ENCODE measurements at regions not wholly inside any gene's neighbourhood (a gene's known extent, or its start where the extent isn't known, plus 50 kb on each side); places are given as distances from the start of the nearest gene placed in this dataset.

DNA sequence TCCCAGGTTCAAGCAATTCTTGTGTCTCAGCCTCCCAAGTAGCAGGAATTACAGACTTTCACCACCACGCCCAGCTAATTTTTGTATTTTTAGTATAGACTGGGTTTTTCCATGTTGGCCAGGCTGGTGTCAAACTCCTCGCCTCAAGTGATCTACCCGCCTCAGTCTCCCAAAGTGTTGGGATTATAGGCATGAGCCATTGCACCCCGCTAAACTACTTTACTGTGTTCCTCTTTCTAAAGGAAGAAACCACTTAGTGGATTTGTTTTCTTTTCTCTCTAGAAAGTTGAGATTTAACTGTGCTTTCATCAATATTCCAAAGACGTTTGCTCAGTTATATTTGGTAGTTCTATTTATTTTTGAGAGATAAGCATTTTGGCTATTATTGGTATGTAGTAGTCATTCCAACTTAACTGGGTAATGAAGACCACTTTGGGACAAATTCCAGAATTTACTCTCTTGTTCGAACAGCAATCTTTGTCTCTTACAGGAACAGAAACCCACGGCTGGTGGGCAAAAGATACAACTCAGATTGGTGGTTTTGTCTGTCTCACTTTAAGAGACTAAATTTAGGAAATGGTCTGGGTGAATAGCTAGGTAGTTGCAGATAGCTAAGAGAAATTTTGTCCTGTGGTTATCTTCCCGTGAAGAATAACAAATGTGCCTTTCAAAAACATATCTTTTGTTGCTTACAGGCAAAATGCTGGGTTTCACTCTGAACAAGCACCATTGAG lies 103.5 kb upstream of the CD55 start:
- TF ChIP-seq, protein P1, sequence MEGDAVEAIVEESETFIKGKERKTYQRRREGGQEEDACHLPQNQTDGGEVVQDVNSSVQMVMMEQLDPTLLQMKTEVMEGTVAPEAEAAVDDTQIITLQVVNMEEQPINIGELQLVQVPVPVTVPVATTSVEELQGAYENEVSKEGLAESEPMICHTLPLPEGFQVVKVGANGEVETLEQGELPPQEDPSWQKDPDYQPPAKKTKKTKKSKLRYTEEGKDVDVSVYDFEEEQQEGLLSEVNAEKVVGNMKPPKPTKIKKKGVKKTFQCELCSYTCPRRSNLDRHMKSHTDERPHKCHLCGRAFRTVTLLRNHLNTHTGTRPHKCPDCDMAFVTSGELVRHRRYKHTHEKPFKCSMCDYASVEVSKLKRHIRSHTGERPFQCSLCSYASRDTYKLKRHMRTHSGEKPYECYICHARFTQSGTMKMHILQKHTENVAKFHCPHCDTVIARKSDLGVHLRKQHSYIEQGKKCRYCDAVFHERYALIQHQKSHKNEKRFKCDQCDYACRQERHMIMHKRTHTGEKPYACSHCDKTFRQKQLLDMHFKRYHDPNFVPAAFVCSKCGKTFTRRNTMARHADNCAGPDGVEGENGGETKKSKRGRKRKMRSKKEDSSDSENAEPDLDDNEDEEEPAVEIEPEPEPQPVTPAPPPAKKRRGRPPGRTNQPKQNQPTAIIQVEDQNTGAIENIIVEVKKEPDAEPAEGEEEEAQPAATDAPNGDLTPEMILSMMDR (conservative IDR thresholded peaks at IDR 0.05; ENCODE audit: low read depth, low read length) = no peak
- no peak for TF ChIP-seq EZH2 (IDR thresholded peaks at IDR 0.05; ENCODE audit: borderline replicate concordance, low read depth, low read length, poor library complexity, severe bottlenecking)
